GM18867 (cell line): ENCODE measurements at regions not wholly inside any gene's neighbourhood (a gene's known extent, or its start where the extent isn't known, plus 50 kb on each side); places are given as distances from the start of the nearest gene placed in this dataset.
"Not testable (repeated sequence)": the region's sequence is repeated elsewhere in the genome, so short reads cannot be mapped to it uniquely, and the experiment has no call there.

Source experiments
- ATAC-seq: cut with Tn5 transposase; IDR thresholded peaks from one replicate; pipeline ENCODE4 v1.9.1; 2021; ENCODE audit warnings: mild to moderate bottlenecking, moderate library complexity; ENCODE audit not compliant: unreplicated experiment

DNA sequence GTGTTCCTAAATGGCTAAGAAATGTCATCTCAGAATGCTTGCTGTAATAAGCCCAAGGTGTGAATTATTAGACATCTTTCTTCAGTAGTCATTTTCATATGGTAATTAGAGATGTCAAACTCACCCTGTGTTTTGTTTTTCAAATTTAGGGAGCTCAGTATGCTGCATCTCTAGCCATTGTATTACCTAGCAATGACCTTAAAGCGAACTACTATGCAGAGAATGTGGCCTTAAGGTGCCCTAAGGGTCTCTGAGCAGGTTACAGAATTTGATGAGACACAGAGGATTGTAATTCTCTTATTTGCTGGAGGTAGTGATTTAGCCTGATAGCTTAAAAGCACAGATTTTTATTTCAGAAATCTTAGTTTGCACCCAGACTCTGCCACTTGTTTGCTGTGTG lies 1052.6 kb upstream of the DDX18 start:
- ATAC-seq: no peak

DNA sequence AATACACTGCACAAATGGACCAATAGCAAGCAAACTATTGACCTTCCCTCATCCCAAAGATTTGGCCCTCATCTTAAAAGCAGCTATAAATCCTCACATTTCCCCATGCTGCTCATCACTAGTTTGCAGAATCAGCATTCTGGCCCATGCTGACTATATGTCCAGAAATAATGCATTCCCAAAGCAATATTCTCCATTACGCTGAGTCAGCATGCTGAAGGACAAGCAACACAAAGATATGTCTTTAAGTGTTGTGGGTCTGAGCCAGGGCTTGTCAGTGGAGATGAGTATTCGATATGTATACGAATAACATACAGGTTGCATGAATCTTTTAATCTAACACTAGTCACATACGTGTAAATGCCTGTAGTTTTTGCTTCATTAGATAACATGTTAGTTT lies 1045.0 kb upstream of the DDX18 start:
- ATAC-seq: no peak

DNA sequence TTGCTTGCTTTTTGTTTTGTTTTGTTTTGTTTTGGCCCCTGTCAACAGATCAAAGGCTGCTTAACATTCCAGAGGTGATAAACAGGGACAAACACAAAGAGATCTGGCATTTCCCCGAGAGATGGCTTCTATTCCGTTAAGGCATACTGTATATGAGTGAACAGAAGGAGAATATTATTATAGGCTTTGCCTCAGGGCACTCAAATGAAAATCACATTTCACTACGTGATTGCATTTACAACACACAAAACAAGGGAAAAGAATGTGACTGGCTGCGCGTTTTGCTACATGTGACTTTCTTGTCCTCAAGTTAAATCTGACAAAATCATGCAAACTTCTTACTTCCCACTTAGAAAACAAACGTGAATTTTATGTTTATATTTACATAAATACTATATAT lies 1037.9 kb upstream of the DDX18 start:
- no peak for ATAC-seq

DNA sequence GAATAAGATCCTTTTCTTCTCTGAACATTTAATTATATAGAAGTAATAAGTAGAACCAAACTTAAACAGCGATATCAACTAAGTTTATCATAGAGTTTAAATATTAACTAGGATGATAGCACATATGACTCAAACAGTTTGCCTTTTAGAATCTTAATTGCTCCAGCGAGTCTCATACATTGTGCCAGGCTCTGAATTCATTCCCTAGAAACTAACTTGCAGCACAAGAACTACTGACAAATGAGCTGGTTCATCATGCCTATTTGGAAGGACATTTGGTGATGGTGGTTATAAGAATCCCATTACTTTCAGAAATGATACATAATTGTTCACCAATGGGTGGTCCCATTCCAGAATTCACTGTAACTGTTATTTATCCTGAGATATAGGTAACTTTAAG lies 1026.6 kb upstream of the DDX18 start:
- ATAC-seq: no peak

DNA sequence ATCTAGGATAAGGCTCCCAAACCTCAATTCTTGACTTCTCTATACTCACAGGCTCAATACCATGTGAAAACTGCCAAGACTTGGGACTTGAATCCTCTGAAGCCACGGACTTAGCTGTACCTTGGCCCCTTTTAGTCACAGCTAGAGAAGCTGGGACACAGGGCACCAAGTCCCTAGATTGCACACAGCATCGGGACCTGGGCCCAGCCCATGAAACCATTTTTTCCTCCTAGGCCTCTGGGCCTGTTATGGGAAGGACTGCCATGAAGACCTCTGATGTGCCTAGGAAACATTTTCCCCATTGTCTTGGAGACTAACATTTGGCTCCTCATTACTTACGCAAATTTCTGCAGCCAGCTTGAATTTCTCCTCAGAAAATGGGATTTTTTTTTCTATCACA lies 1011.8 kb upstream of the DDX18 start:
- ATAC-seq: no peak

DNA sequence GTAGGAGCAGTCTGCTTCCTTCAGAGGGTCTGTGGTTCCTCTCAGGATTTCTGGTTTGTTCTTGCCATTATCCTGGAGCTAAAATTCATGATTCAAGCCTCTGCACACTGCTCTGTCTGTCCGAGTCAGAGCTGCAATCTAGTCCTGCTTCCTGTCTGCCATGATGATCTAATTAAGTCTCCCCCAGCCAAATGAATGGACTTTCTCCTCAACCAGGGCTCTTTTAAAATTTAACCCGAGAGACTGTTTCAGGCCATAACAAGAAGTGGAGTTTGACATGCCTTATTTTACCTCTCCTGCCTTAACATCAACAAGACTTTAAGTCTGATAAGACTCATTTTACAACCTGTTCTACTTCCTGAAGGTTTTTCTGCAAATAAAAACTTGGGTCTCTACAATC lies 1009.6 kb upstream of the DDX18 start:
- no peak for ATAC-seq

DNA sequence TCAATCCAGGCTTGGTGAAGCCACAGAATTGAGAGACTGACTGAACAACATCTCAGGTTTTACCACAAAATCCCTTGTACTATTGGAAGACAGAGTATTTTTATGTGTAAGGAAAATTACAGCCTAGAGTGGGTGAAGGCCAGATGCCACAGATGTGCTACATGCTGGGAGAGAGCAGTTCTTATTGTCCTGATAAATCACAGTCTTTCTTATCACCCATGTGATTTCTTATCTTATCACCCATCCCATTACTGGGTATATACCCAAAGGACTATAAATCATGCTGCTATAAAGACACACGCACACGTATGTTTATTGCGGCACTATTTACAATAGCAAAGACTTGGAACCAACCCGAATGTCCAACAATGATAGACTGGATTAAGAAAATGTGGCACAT lies 1008.0 kb upstream of the DDX18 start:
- not testable (repeated sequence) for ATAC-seq

DNA sequence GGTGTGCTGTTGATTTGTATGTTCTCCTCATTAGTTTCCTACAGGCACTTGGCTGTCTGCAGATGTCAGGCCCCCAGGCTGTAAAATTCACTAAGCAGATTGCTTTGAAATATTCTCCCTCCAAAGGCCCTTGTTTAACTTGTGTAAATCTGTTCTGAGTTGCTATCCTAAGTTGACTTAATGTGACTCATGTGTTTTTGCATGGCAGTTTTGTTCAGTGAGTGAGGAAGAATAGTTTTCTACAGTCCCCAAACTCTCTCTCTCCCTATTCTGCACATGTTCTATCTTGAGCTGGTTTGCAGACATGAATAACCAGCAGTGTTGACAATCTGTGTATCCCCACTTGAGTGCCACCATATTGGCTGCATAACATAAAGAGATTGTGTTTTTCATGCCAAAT lies 1005.4 kb upstream of the DDX18 start:
- no peak for ATAC-seq

DNA sequence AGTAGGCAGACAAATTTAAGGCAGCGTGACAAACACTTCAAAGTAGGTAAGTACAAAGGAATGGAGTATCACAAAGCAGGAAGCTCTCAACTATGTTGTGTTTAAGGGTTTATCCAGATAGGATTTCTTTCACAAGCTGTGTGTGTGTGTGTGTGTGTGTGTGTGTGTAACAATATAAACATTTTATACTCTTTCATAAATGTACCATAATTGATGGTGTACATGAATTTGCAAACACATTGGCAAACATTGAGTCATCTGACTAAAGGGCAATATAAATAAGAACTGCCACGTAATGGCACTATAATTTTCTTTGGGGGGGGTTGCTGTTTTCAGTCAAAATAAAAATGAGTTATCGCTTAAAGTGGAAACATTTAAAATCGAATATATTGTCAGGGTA lies 1004.4 kb upstream of the DDX18 start:
- ATAC-seq: no peak

DNA sequence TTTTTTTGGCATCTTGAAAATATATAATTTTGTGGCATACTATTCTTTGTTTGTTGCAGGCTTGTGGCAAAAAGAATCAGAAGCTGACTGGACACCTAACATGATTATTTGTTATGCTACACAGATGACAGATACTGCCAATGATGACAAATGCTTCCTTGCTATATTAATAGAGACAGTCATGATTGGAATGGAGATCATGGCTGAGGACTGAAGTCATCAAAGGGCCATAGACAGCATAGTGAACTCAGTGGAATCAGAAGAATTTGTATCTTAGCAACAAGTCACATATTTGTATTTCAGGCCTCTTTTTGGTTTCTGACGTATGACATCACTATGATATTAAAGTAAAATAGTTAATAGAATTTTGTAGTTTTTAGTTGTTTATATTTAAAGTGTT lies 1003.8 kb upstream of the DDX18 start:
- ATAC-seq: no peak

DNA sequence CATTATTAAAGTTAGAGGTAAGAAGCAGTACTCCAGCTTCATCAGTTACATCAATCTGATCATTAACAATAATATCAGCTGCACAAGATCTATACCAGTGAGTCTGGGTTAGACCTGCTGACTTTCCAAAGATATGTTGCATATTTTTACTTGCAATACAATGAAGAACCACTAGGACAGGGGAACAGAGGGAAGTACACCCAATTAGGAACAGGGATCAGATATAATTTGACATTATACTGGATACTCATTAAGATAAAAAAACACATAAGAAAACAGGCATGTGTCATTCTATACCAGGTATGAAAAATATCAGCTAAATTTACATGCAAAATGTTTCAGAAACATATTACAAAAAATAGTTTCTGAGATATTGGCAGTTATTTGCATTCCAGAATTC lies 995.1 kb upstream of the DDX18 start:
- ATAC-seq: no peak

DNA sequence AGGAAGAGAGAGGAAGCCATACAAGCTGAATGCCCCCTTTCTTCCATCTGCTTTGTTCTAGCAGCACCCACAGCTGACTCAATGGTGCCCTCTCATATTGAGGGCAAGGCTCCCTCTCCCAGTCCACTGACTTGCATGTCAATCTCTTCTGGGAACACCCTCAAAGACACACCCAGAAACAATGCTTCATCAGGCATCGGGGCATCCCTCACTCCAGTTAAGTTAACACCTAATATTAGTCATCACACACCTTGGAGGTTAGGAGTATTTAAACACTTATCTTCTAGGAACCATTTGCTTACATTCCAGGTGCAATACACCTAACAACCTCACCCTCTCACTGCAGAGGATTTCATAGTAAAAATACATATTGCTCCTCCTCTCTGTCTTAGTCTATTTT lies 993.5 kb upstream of the DDX18 start:
- ATAC-seq: no peak

DNA sequence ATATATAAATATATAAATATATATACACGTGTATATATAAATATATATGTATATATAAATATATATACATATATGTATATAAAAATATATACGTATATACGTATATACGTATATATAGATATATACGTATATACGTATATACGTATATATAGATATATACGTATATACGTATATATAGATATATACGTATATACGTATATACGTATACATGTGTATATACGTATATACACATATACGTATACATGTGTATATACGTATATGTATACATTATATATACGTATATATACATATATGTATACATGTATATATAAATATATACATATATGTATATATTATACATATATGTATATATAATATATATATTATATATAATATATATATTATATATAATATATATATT lies 984.9 kb upstream of the DDX18 start:
- ATAC-seq: not testable (repeated sequence)

DNA sequence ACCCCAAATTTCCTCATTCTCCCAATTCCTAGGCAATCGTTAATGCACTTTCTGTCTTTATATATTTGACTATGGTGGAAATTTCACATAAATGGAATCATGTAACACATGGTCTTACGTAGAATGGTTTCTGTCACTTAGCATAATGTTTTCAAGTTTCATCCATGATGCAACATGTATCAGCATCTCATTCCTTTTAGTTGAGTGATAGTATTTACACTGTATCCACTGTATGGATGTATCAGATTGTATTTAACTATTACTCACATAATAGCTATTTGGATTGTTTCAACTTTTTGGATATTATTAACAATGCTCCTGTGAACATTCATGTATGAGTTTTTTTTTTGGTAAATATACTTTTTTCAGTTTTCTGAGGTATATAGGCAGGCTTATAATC lies 982.3 kb upstream of the DDX18 start:
- no peak for ATAC-seq

DNA sequence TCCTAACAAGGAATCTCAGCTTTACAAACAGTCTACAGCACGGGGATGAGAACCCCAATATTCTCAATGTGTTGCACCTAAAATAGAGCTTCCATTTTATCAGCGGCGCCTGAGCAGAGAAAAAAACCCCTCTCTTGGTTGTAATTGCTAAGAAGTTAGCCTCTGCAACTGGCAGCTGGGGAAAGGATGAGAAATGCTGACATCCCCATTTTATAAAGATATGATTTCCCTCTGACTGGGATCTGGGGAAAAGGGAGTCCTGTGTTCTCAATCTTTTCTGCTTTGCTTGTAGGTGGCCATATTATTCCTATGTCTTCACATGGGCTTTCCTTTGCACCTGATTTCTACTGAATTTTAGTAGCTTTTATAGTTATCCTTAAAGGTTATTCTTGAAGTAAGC lies 981.4 kb upstream of the DDX18 start:
- ATAC-seq: no peak

DNA sequence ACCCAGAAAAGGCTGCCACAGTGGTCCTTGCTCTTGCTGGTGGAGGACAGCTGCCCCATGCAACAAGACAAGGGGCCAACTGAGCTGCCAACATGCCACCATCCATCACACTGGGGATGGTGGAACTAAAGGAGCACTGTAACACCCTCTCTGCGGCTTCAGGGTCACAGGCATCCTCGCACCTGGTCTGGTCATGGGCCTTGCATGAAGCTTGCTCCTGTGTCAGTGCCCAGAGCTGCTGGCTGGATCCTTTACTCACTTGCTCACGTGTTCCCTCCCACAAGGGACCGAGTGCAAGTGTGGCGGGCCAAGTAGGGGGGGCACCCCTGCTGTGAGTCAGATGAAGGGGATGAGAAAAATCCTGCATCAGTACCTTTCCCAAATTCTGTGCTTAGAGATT lies 972.3 kb upstream of the DDX18 start:
- ATAC-seq: no peak

DNA sequence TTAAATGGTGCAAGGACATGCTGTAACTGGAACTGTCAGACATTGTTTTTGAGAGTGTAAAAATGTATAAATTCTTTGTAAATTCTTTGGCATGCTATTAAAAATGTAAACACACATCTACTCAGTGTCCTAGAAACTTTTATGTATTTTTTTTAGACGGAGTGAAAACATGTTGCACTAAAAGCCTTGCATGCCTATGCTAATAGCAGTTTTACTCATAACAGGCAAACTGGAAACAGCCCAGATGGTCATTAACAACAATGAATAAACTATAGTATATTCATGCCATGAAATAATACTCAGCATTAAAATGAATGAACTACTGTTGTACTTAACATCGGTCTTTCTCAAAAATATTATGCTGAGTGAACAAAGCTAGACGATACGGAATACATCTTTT lies 954.8 kb upstream of the DDX18 start:
- no peak for ATAC-seq

DNA sequence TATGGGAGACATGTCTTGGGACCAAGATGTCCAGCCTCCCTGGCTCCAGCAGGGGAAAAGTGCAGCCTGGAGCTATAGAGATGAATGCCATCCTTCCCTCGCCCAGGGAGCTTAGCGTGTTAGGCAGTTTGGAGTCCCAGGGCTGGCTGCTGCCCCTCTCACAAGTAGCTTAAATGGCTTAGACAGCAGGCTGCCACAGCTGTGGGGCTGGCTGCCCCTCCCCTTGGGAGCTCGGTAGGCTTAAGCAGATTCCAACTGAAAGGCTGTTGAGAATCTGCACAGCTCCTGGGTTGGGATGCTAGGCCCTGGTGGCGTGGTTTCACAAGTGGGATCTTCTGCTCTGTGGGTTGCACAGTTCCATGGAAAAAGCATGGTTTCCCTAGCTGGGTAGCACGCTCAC lies 940.5 kb upstream of the DDX18 start:
- ATAC-seq: no peak

DNA sequence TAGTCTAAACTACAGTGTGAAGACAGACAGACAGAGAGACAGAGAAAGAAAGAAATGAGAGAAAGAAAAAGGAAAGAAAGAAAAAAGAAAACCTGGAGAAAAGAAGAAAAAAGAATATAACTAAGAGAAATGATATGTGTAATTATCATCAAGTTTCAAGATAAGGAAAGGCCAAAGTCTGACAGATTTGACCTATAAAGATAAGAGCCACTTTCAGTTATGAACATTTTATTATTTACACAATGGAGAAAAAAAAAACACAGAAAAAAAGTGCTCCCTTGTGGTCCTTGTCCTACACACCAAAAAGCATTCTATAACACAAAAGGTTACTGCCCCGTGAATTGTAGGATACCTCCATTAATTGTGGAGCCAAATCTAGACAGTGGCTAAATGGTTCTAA lies 937.2 kb upstream of the DDX18 start:
- ATAC-seq: no peak

DNA sequence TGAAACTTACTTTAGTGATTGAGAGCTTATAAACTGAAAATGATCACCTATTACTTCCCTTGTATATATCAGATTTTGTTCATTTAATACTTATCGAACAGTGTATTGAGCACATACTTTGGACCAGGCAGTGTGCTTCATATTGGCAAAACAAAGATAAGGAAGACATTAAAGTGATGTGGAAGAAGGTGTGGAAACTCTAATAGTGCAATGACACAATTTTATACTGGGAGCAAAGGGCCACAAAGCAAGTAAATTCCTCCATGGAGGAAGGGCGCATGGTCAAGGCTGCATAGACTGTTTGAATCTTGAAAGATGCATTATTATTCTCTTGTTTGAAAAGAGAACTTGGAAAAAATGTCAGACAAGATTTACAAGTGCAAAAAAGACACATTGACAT lies 936.5 kb upstream of the DDX18 start:
- no peak for ATAC-seq

DNA sequence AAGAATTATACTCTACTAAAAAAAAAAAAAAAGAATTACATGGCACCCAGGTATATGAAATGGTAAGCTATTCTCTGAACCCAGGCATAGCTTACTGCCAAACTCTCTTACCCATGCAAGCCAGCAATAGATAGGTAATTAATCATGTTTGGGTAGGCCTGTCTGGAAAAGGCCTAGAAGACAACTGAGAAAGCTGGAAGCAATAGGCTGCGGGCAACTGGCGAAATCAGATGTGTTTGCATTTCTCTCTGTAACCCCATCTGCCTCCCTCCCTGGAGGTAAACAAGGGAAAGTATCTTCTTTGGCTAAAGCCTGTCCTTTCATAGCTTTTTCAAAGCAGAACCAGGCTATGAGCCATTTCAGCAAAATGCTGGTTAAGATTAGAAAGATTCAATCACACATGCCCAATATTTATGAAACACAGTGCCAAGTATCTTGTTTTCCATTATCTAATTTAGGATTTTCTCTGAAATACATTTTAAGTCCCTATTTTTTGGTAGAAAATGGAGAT lies 934.8 kb upstream of the DDX18 start:
- ATAC-seq: no peak

DNA sequence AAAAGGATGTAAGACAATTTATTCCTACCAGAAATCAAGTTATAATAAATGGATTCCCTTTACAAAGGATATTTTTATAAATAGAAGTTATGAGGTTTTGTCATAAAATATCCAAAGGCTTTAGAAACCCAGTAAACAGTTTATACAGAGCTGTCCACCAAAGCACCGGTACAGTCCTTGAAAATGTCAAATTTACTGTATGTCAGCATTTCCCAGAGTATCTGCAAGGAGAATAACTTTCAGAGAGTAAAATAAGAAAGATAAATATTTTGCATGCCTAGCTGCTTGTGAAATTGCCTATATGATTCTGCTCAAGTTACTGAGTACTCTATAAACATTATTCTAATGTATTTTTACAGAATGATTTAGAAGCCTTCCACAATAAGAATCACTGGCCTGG lies 923.3 kb upstream of the DDX18 start:
- no peak for ATAC-seq

DNA sequence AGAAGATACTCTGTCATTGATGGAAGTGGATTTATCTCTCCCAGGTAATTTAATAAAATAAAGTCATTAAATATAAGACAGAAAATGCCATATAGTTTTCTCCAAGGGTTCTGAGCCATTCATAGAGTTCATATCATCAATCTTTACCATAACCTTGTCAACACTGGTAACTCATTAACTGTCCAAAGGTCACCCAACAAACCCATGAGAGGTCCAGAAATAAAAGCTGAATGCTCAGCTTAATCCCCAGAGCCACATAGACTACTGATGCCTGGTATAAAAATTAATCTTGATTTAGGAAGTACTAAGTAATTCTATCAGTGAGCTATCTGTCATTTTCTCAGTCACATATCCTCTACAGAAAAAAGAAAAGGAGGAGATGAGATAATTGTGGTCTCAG lies 903.0 kb upstream of the DDX18 start:
- no peak for ATAC-seq

DNA sequence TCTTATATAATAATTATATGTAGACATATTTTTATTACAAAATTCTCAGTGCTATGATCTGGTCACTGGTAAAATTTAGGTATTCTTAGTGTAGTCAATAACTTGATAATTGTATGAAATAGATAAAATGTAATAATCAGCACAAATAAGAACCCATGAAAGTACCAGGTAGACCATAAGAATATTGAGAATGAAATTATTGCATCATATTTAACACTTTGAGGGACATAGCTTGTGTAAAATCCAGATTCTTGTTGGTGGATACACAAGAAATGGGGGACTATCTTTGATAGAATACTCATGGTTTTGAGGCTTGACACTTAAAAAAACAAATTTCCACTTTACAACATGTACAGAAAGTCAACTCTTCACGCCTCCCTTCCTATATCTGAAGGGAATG lies 898.8 kb upstream of the DDX18 start:
- ATAC-seq: no peak
